ENCODE measurements at regions not wholly inside any gene's neighbourhood (a gene's known extent, or its start where the extent isn't known, plus 50 kb on each side); places are given as distances from the start of the nearest gene placed in this dataset.

DNA sequence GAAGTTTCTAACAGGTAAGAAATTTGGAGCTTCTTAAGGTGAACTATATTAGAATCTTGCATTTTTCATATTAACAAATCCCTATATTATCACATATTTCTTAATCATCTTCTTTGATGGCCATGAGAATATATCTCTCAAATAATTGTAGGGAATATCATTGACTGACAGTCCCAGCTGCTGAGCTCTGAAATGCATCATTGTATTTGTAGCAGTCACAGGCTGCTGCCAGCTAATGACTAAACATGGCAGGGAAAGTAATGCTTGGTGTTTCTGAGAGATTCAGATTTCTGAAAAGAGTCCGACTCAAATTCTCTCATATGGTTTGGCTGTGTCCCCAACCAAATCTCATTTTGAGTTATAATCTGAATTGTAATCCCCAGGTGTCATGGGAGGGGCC is 171.9 kb downstream of the TRAM1L1 start:
- intact Hi-C loops (cut with DNase I) = no loop called here
- WGBS = 93% methylated on average over 1 of the region's 1 CpG

GRCh38 chr4:116906758-116907157 is 178.6 kb downstream of the TRAM1L1 start:
- H3K9me3 ChIP-seq = no peaks in the 10 kb centered on the region
- H3K36me3 ChIP-seq = no peaks in the 10 kb centered on the region
- intact Hi-C loops (cut with DNase I) = no loop called here
- TF ChIP-seq POLR2A (IDR thresholded peaks at IDR 0.05; ENCODE audit: low read depth) = no peak
- TF ChIP-seq CTCF (IDR thresholded peaks at IDR 0.05) = no peak
- no peak for TF ChIP-seq POLR2AphosphoS5 (IDR thresholded peaks at IDR 0.05)
- DNase-seq (ENCODE audit: extremely low spot score) = no peak
- no peaks in the 10 kb centered on the region for H3K27me3 ChIP-seq
- 81% methylated on average over 2 of the region's 2 CpGs for WGBS
- no peak overlapping the region for H3K27ac ChIP-seq (replicated peaks in 1 of 4)
- no peaks in the 10 kb centered on the region for H3K4me1 ChIP-seq
- no peak overlapping the region for H3K4me3 ChIP-seq

More for the DNA sequence above, 171.9 kb downstream of the TRAM1L1 start:
- no peak for DNase-seq (ENCODE audit: extremely low spot score)
- Histone ChIP-seq H3K9me3 (no peaks in the 10 kb centered on the region), H3K27ac (replicated peaks in 1 of 4) (no peak overlapping the region), H3K27me3 (no peaks in the 10 kb centered on the region), H3K4me1 (no peaks in the 10 kb centered on the region), H3K4me3 (no peak overlapping the region), H3K36me3 (no peaks in the 10 kb centered on the region)
- TF ChIP-seq CTCF (IDR thresholded peaks at IDR 0.05) = no peak
- no peak for TF ChIP-seq POLR2A (IDR thresholded peaks at IDR 0.05; ENCODE audit: low read depth)
- no peak for TF ChIP-seq POLR2AphosphoS5 (IDR thresholded peaks at IDR 0.05)
- TF ChIP-seq EP300 (IDR thresholded peaks at IDR 0.05) = no peak

DNA sequence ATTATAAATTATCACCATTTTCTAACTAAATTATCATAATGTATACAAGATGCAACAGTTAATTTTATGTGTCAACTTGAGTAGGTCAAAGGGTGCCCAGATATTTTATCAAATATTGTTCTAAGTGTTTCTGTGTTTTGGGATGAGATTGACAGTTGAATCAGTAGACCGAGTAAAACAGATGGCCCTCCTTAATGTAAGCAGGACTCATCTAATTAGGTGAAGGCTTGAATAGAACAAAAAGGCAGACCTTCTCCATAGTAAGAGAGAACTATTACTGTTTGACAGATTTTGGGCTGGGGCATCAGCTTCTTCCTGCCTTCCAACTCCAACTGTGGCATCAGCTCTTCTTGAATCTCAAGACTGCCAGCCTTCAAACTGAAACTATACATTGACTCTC is 185.8 kb downstream of the TRAM1L1 start:
- Histone ChIP-seq H3K36me3 (no peaks in the 10 kb centered on the region), H3K4me3 (no peak overlapping the region), H3K27ac (replicated peaks in 1 of 4) (no peak overlapping the region), H3K9me3 (no peaks in the 10 kb centered on the region), H3K4me1 (no peaks in the 10 kb centered on the region), H3K27me3 (no peaks in the 10 kb centered on the region)
- TF ChIP-seq CTCF (IDR thresholded peaks at IDR 0.05) (no peak), EP300 (IDR thresholded peaks at IDR 0.05) (no peak), POLR2AphosphoS5 (IDR thresholded peaks at IDR 0.05) (no peak), POLR2A (IDR thresholded peaks at IDR 0.05; ENCODE audit: low read depth) (no peak)
- 83% methylated on average over 1 of the region's 1 CpG for WGBS
- DNase-seq (ENCODE audit: extremely low spot score) = no peak
- intact Hi-C loops (cut with DNase I) = no loop called here

DNA sequence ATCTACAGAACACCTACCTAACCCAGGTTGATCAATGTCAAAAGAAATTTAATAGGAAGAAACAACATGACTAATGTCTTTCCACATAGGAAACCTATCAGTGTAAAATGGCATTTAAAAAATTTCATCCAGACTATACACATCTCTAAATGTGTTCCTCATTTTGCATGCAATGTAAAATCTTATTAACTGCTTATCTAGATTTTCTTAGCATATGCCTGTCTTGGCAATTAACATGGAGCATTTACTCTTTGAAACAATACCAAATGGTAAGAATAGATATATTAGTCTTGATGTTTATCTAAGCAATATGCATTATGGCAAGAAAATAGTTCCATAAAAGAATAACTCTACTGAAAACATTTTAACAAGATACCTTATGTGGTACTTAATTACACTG is 199.8 kb downstream of the TRAM1L1 start:
- Histone ChIP-seq H3K4me3 (no peak overlapping the region), H3K36me3 (no peaks in the 10 kb centered on the region), H3K4me1 (no peaks in the 10 kb centered on the region), H3K27me3 (no peaks in the 10 kb centered on the region), H3K9me3 (no peaks in the 10 kb centered on the region), H3K27ac (replicated peaks in 1 of 4) (no peak overlapping the region)
- TF ChIP-seq POLR2A (IDR thresholded peaks at IDR 0.05; ENCODE audit: low read depth) = no peak
- TF ChIP-seq POLR2AphosphoS5 (IDR thresholded peaks at IDR 0.05) = no peak
- no peak for TF ChIP-seq EP300 (IDR thresholded peaks at IDR 0.05)
- no peak for TF ChIP-seq CTCF (IDR thresholded peaks at IDR 0.05)
- no peak for DNase-seq (ENCODE audit: extremely low spot score)
- intact Hi-C loops (cut with DNase I) = no loop called here

DNA sequence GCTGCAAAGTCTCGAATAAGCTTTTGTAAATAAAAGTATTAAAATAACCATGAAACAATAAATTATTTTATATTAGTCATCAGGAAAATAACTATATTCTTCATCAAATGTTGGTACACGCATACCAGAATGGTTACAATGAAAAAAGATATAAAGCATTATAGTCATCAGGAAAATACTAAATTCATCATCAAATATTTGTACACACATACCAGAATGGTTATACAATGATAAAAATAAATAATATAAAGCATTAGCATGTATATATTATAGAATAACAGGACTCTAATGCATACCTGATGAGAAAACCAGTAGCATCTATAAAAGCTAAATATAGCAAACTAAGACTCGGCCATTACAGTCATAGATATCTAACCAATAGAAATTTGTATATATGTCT is 202.9 kb downstream of the TRAM1L1 start:
- H3K27me3 ChIP-seq = no peaks in the 10 kb centered on the region
- TF ChIP-seq CTCF (IDR thresholded peaks at IDR 0.05) = no peak
- no peak for DNase-seq (ENCODE audit: extremely low spot score)
- intact Hi-C loops (cut with DNase I) = no loop called here
- H3K36me3 ChIP-seq = no peaks in the 10 kb centered on the region
- H3K4me1 ChIP-seq = no peaks in the 10 kb centered on the region
- H3K4me3 ChIP-seq = no peak overlapping the region
- 88% methylated on average over 3 of the region's 3 CpGs for WGBS
- no peaks in the 10 kb centered on the region for H3K9me3 ChIP-seq
- H3K27ac ChIP-seq (replicated peaks in 1 of 4) = no peak overlapping the region

All from esophagus muscularis mucosa (tissue), 4 donors.